Endothelial cell of umbilical vein (primary cell): ENCODE measurements at regions not wholly inside any gene's neighbourhood (a gene's known extent, or its start where the extent isn't known, plus 50 kb on each side); places are given as distances from the start of the nearest gene placed in this dataset.

ENCODE experiments used
- BruUV-seq: library from RNA; stranded (reverse); fragments of 400-500 nt; replicated peaks from 2 replicates; lab custom pipeline; 2021; lab: Mats Ljungman, UMichigan
- CTCF ChIA-PET: fragments of 300-600, 350-600 bp; sonication (Branson Sonifier 250); formaldehyde crosslinking; loops from one replicate; lab custom pipeline; 2021; ENCODE audit warnings: antibody characterized with exemption, inconsistent platforms; lab: Charles Lee
- POLR2A ChIA-PET: fragments of 300-600, 350-600 bp; sonication (Branson Sonifier 250); formaldehyde crosslinking; loops from one replicate; lab custom pipeline; 2021; ENCODE audit warnings: antibody characterized with exemption, inconsistent platforms; lab: Charles Lee
- DNase-seq: peaks from one replicate; pipeline ENCODE4 v3.0.0-alpha.2; 2011; ENCODE audit warnings: low read depth, low spot score
- FAIRE-seq: peaks from 2 replicates; lab custom pipeline; 2011; peaks lifted over from hg19 to GRCh38; lab: Jason Lieb, UNC
- H2AFZ ChIP-seq: 2 replicates; pipeline ENCODE4 v1.6.0; 2012; ENCODE audit warnings: low read depth, low read length, control low read depth, inconsistent platforms
- H3K27ac ChIP-seq: 2 replicates; pipeline ENCODE4 v1.5.1; 2011; ENCODE audit warnings: low read depth, mild to moderate bottlenecking, control low read depth, low read length, moderate library complexity; ENCODE audit not compliant: insufficient read depth
- H3K27me3 ChIP-seq, 2 experiments: 2 replicates each; pipeline versions ENCODE4 v1.6.0 to v1.6.1; 2011; ENCODE audit warnings: low read length in 2 of 2, mixed read lengths in 1 of 2; ENCODE audit not compliant: control insufficient read depth in 2 of 2, insufficient read depth in 2 of 2
- H3K36me3 ChIP-seq, 2 experiments: 2 replicates in 1 of 2; 3 replicates in 1 of 2; pipeline ENCODE4 v1.5.1; 2011; ENCODE audit warnings: low read length in 2 of 2, mild to moderate bottlenecking in 1 of 2, moderate library complexity in 1 of 2; ENCODE audit not compliant: control insufficient read depth in 2 of 2, insufficient read depth in 2 of 2; ENCODE audit errors: extremely low read depth in 1 of 2
- H3K4me1 ChIP-seq: 3 replicates; pipeline ENCODE4 v1.5.1; 2011; ENCODE audit warnings: mild to moderate bottlenecking, low read length; ENCODE audit not compliant: control insufficient read depth, insufficient read depth; ENCODE audit errors: extremely low read depth
- H3K4me2 ChIP-seq: 2 replicates; pipeline ENCODE4 v1.6.1; 2011; ENCODE audit warnings: low read length, control low read depth, mixed read lengths; ENCODE audit not compliant: insufficient read depth
- H3K4me3 ChIP-seq, 3 experiments: fragments of 200-600 bp in 1 of 3; sonication (generic), shearing (Covaris generic) in 1 of 3; replicated peaks in 1 of 3; 2 replicates each; pipeline ENCODE4 v1.5.1; 2011 to 2016; ENCODE audit warnings: control low read depth in 3 of 3, low read length in 3 of 3, mild to moderate bottlenecking in 2 of 3, inconsistent platforms in 1 of 3, low read depth in 1 of 3, moderate library complexity in 1 of 3; ENCODE audit not compliant: insufficient read depth in 1 of 3
- H3K79me2 ChIP-seq: 2 replicates; pipeline ENCODE4 v1.6.0; 2012; ENCODE audit warnings: low read length, inconsistent platforms; ENCODE audit not compliant: control insufficient read depth, insufficient read depth
- H3K9ac ChIP-seq: replicated peaks from 2 replicates; pipeline ENCODE3; 2011; ENCODE audit warnings: low read length, control low read depth; ENCODE audit not compliant: insufficient read depth; ENCODE audit errors: extremely low read depth
- H3K9me1 ChIP-seq: replicated peaks from 3 replicates; pipeline ENCODE4 v1.6.0; 2011; ENCODE audit warnings: mild to moderate bottlenecking, low read length; ENCODE audit not compliant: control insufficient read depth, insufficient read depth; ENCODE audit errors: extremely low read depth
- H3K9me3 ChIP-seq: replicated peaks from 2 replicates; pipeline ENCODE4 v1.5.1; 2012; ENCODE audit warnings: low read length, inconsistent platforms; ENCODE audit not compliant: control insufficient read depth, insufficient read depth
- H4K20me1 ChIP-seq: replicated peaks from 2 replicates; pipeline ENCODE3; 2011; ENCODE audit warnings: mild to moderate bottlenecking, low read length; ENCODE audit not compliant: control insufficient read depth, insufficient read depth; ENCODE audit errors: extremely low read depth
- EZH2 ChIP-seq: IDR thresholded peaks from 2 replicates; pipeline ENCODE4 v1.6.1; 2012; ENCODE audit warnings: borderline replicate concordance, low read depth, mild to moderate bottlenecking, moderate library complexity, low read length, inconsistent platforms; ENCODE audit not compliant: severe bottlenecking
- FOS ChIP-seq: IDR thresholded peaks from 2 replicates; pipeline ENCODE4 v1.6.1; 2011; ENCODE audit warnings: mild to moderate bottlenecking, low read length, moderate library complexity, borderline replicate concordance; ENCODE audit not compliant: insufficient read depth
- JUN ChIP-seq: IDR thresholded peaks from 2 replicates; pipeline ENCODE4 v1.6.1; 2011; ENCODE audit warnings: borderline replicate concordance, low read depth; ENCODE audit not compliant: insufficient read length, insufficient read depth
- MAX ChIP-seq: IDR thresholded peaks from 2 replicates; pipeline ENCODE4 v1.6.1; 2011; ENCODE audit not compliant: insufficient read depth, insufficient read length
- POLR2A ChIP-seq: IDR thresholded peaks from 2 replicates; pipeline ENCODE4 v1.6.1; 2012; ENCODE audit warnings: low read depth, mild to moderate bottlenecking, control low read depth, low read length
- dilution Hi-C: fragments of 300-500 bp; cut with MboI; formaldehyde crosslinking; loops from one replicate; pipeline ENCODE4 v1.15.0; 2019; ENCODE audit warnings: low sequenced_read_pairs; ENCODE audit not compliant: extremely low pct_ligation_motif_present
- intact Hi-C: fragments of 100-400 bp; cut with micrococcal nuclease; formaldehyde crosslinking; loops from one replicate; pipeline ENCODE4 v1.10.0; 2022

DNA sequence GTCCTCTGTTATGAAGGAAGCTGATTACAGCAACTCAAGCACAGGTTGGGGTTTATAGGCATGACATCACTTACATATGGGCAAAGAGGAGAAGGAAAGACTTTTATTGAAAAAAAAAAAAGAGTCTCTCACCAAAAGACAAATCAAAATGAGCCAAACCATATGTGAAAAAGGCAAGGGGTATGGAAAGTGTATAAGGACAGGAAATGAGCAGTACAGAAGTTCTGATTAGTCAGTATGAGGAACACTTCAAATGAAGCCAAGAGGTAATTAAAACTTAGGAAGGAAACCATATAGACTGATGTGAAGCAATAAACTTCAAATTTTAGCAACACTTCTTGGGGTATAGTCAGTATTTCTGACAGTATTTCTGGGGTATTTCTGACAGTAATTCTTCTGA is 1372.6 kb downstream of the CDH11 start:
- no peak overlapping the region for H3K27ac ChIP-seq
- H3K9ac ChIP-seq: no peak overlapping the region
- no TSS peak for BruUV-seq
- DNase-seq (no peak), FAIRE-seq (no peak)
- H3K4me1 ChIP-seq: no peaks in the 10 kb centered on the region
- intact Hi-C loops: no loop called here
- no peaks in the 10 kb centered on the region for H3K9me1 ChIP-seq
- H3K79me2 ChIP-seq: no peaks in the 10 kb centered on the region
- ChIA-PET CTCF (no interaction called here), POLR2A (no interaction called here)
- no peaks in the 10 kb centered on the region for H3K36me3 ChIP-seq
- H3K27me3 ChIP-seq: no peaks in the 10 kb centered on the region
- H4K20me1 ChIP-seq: no peaks in the 10 kb centered on the region
- no peak overlapping the region for H3K4me2 ChIP-seq
- no peak overlapping the region for H2AFZ ChIP-seq
- H3K4me3 ChIP-seq: no peak overlapping the region
- H3K9me3 ChIP-seq: no peaks in the 10 kb centered on the region
- TF ChIP-seq MAX: no peak
- no peak for TF ChIP-seq EZH2
- TF ChIP-seq FOS: no peak
- no peak for TF ChIP-seq POLR2A
- no peak for TF ChIP-seq JUN
- dilution Hi-C loops: no loop called here

- H3K27ac ChIP-seq: no peak overlapping the region
- no peak overlapping the region for H2AFZ ChIP-seq
- FAIRE-seq (no peak), DNase-seq (no peak)
- dilution Hi-C loops (no loop called here), intact Hi-C loops (no loop called here)
- CTCF ChIA-PET: no interaction called here
- TF ChIP-seq EZH2: no peak
- H3K4me1 ChIP-seq: no peaks in the 10 kb centered on the region
- no peaks in the 10 kb centered on the region for H3K9me1 ChIP-seq
- BruUV-seq: no TSS peak
- H3K9ac ChIP-seq: no peak overlapping the region
- no peaks in the 10 kb centered on the region for H3K9me3 ChIP-seq
- H4K20me1 ChIP-seq: no peaks in the 10 kb centered on the region
- no peaks in the 10 kb centered on the region for H3K36me3 ChIP-seq
- no peak overlapping the region for H3K4me2 ChIP-seq
- H3K79me2 ChIP-seq: no peaks in the 10 kb centered on the region
- no peaks in the 10 kb centered on the region for H3K27me3 ChIP-seq
- no peak overlapping the region for H3K4me3 ChIP-seq
- POLR2A ChIA-PET: no interaction called here
Measured at GRCh38 chr16:63745456-63745855, 1376.4 kb downstream of the CDH11 start.
